Fibroblast of gingiva (primary cell): ENCODE measurements at regions not wholly inside any gene's neighbourhood (a gene's known extent, or its start where the extent isn't known, plus 50 kb on each side); places are given as distances from the start of the nearest gene placed in this dataset.
"Not testable (repeated sequence)": the region's sequence is repeated elsewhere in the genome, so short reads cannot be mapped to it uniquely, and the experiment has no call there.

Experiments
- DNase-seq: peaks from one replicate; pipeline ENCODE4 v3.0.0-alpha.2; 2011; ENCODE audit warnings: low read depth

DNA sequence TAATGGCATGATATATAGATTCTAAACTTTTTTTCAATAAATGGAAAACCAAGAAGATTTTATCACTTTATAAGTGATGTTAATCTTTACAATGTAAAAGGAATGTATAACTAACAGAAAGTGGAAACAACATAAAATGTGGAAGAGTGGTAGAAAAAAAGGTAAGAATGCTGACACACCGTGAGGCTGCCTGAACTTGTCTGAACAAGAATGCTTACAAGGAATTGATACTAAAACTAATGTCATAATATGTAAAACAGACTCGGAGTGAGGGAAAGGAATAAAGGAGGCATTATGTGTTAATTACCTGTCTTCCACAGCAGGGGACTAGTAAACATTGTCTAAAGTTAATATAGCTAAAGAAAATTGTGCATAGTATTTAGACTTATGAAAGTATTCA, 958.8 kb upstream of the TMEFF2 start:
- no peak for DNase-seq

DNA sequence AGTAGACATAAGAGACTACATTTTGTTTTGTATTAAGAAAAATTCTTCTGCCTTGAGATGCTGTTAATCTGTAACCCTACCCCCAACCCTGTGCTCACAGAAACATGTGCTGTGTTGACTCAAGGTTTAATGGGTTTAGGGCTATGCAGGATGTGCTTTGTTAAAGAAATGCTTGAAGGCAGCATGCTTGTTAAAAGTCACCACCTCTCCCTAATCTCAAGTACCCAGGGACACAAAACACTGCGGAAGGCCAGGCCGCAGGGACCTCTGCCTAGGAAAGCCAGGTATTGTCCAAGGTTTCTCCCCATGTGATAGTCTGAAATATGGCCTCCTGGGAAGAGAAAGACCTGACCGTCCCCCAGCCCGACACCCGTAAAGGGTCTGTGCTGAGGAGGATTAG, 947.7 kb upstream of the TMEFF2 start:
- DNase-seq = not testable (repeated sequence)

DNA sequence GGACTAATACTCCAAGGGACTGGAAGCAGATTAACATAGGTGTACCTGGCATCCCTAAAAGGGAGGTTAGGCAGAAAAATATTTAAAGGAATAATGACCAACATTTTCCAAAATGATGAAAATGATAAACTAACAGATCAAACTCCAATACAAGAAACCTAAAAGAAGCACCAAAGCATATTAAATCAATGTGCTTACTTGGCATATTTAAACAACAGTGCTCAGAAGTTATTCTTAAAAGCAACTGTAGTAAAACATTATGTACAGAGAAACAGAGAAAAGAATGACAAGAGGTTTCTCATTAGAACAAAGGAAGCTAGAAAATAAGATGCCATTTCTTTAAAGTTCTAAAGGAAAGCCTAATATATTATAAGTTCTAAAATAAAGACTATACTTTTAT, 947.3 kb upstream of the TMEFF2 start:
- DNase-seq = no peak

DNA sequence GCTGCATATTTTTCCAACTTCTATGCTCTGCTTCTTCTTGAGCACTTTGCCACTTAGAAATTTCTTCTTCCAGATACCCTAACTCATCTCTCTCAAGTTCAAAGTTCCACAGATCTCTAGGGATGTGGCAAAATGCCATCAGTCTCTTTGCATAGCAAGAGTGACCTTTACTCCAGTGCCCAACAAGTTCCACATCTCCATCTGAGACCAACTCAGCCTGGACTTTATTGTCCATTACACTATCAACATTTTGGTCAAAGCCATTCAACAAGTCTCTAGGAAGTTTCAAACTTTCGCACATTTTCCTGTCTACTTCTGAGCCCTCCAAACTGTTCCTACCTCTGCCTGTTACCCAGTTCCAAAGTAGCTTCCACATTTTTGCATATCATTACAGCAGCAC, 946.2 kb upstream of the TMEFF2 start:
- not testable (repeated sequence) for DNase-seq

DNA sequence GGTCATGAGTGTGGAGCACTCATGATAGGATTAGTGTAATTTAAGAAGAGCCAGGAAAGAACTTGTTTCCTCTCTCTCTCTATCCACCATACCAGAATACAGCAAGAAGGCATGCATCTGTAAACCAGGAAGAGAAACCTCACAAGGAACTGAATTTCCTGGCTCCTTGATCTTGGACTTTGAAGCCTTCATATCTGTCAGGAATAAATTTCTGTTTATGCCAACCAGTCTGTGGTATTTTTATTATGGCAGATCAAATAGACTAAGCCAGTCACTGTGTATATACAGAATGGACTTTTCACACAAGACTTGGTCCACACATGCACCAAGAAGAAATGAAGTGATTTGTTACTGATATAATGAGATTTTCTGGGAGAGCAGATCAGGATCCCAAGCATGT, 930.1 kb upstream of the TMEFF2 start:
- no peak for DNase-seq

DNA sequence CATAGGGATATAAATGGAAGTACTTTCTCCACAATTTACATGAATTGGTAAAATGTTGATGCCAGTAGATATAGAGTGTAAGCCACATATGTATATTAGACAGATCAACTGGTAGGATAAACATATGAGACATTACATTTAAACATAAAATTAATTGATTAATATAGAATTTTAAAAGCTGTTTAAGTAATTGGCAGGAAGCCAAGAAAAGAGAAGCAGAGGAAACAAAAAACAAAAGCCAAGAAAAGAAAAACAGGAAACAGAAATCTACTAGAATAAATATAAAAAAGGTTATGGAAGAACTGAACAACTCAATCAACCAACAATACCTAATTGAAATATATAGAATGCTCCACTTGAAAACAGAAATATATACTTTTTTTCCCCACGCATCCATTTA, 920.1 kb upstream of the TMEFF2 start:
- no peak for DNase-seq

DNA sequence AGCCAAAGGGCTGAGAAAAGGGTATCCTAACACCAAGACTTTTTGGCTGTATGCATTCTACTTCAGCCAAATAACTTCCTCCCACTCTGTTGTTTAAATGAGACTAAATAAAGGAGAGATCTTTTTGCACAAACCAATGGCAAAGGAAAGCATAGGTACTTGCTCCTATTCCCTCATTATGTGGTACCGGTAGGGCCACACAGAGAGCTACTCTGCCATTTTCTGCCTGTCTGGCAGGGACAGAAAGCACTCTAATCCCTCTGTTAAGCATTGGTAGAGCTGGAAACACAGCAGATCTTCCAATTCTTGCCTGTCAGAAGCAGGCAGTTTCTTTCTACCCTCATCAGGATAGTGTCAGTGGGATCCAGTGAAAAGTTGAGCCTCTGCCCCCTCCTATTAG, 918.3 kb upstream of the TMEFF2 start:
- no peak for DNase-seq

DNA sequence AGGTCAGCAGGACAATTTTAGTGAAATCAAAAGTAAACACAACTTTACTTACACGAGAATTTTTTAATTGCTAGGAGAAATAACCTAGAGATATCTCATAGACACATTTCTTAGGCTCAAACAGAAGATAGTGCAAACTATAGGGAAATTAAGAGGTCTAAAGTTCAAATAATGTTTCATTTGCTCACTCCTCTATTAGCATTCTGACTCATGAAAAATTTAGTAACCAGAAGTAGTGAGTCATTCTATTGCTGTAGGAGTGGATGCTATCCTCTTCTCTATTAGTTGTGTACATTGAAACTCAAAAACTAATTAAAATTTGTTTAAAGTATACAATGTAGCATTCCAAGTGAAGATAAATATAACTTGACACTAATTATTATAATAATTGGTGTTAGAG, 908.3 kb upstream of the TMEFF2 start:
- DNase-seq = no peak

DNA sequence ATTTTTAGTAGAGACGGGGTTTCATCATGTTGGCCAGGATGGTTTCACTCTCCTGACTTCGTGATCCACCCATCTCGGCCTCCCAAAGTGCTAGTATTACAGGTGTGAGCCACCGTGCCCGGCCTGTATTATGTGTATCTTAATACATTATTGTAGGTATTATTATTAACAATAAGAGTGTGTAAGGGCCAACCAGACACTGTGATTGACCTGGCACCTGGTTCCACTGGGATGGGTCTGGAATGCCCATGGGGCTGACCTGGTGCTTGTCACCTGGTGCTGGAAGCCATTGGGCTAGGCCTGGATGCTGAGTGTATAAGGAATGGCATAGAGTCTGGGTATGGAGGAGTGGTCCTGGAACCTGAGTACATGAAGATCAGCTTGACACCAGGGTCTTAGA, 906.9 kb upstream of the TMEFF2 start:
- no peak for DNase-seq

DNA sequence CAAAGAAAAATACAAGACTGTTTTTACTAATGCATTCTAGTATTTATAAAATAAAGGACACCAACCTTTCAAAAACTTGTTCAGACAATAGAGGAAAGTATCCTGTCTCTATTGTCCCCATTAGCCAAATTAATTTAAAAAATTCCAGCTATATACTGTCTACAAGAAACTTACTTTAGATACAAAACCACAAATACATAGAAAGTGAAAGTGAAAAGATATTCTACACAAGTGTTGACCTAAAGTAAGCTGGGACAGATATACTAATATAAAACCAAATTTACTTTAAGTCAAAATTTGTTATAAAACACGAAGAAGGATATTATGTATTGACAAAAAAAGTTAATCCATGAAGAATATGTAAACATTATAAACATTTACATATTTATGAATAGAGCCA, 893.3 kb upstream of the TMEFF2 start:
- DNase-seq = no peak

DNA sequence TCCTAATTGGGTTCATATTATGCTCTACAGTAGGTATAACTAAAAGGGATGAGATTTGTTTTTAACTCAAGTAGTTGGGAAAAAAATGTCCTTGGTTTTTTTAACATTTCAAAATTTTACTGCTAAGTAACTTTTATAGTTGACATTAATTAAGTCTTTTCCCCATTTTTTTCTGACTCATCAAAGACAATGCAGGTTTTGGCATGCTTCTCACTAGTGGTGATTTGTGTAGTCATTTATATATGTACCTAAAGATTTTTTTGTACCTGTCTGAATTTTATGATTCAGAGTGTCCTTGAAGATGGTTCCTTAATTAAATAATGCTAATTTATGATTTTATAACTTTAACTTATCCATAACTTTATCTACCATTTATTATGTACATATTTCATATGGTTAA, 882.3 kb upstream of the TMEFF2 start:
- no peak for DNase-seq

DNA sequence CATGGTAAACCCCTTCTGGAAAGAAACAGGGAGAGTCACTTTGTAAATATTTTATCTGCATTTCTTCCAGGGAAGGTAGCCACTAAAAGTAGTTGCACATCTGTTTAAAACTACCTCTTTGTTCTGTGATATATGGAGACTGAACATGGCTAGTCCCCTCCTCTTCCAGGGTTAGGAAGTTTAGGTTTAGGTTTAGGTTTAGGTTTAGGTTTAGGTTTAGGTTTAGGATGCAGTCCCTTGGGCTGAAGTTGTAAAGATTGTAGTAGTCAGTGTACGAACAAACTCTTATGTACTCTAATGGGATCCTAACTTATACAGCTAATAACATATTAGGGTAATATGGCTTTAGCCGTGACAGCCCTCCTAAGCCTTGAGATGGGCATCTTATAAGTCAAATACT, 880.2 kb upstream of the TMEFF2 start:
- no peak for DNase-seq

DNA sequence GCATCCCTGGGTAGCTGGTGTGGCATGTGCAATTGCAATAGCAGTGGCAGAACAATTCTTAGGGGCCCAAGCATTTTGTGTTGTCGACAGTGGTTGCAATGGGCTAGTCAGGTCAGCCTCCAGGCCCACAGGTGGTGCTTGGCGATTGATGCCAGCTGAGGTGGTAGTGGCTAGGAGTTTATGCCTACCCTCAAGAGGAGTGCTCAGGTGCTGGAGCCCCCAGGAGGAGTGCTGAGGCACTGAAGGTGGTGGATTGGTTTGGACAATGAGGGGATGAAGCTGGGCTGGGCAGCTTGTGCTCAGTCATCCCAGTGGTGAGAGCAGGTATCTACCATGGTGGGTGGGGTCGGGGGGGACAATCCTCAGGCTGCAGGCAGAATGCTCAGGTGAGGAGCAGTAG, 877.9 kb upstream of the TMEFF2 start:
- DNase-seq = no peak

DNA sequence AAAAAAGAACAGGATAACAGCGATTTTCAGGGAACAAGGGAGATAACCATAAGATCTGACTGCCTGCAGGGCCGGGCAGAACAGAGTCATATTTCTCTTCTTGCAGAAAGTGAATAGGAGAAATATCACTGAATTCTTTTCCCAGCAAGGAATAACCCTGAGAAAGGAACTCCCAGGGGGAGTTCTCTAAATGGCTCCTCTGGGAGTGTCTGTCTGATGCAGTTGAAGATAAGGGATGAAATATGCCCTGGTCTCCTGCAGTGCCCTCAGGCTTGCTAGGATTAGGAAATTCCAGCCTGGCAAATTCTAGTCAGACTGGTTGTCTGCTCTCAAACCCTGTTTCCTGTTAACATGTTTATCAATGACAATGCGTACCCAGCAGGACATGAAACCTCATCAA, 830.8 kb upstream of the TMEFF2 start:
- not testable (repeated sequence) for DNase-seq

DNA sequence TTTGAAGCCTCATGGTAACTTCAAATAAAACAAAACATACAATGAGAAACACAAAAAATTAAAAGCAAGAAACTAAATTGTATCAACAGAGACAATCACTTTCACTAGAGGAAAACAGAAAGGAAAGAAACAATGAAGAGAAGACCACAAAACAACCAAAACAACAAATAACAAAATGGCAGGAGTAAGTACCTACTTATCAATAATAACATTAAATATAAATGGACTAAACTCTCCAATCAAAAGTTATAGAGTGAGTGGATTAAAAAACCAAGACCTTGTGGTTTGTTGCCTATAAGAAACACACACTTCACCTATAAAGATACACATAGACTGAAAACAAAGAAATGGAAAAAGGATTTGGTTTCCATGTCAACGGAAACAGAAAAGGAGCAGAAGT, 830.1 kb upstream of the TMEFF2 start:
- no peak for DNase-seq

DNA sequence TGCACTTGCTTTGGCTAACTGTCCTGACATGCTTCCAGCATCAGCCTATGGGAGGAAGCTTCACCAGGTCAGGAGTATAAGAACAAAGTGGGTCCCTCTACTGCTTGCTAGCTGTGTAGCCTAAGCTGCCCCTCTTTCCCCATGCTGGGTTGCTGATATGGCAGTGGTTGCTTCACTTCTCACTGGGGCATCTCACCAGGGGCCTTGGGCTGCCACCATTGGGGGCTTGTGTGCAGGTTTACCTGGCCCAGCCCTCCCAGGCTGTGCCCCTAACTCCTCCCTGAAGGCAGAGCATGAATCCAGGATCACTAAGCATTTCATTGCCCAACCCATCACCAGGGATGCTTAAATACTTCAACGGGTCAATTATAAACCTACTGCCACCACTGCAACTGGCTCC, 817.1 kb upstream of the TMEFF2 start:
- no peak for DNase-seq

DNA sequence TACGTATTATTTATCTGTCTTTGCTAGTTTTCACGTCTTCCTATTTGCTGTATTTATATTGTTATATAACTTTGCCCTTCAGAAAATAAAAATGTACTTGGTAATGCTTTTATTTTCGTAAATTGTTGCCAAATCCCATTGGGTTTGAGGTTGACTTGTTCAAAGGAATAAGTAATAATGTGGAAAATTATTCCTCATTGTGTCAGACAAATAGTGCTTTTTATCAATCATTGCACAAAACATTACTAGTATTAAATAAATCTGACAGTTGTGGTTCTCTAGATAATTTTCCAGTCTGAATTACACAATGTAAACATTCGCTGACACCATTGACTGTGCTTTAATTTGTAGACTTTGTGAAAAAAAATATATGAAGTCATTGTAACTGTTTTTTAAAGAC, 798.3 kb upstream of the TMEFF2 start:
- no peak for DNase-seq

DNA sequence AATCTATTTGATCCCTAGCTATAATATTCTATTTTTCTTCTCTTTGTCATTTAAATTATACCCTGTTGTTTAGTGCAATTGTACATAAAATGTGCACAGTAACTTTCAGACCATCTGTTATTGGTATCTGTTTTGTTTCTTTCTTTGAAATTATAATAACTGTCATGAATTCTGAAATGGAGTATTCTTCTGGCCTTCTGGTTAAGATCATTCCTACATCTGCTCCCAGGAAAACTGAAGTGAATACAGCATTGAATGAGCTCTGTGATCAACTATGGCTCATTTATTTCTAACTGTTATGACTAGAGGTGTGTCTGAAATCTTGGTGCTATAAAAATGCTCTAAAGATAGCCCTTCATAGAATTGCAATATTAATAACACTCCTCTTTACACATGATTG, 788.4 kb upstream of the TMEFF2 start:
- no peak for DNase-seq

DNA sequence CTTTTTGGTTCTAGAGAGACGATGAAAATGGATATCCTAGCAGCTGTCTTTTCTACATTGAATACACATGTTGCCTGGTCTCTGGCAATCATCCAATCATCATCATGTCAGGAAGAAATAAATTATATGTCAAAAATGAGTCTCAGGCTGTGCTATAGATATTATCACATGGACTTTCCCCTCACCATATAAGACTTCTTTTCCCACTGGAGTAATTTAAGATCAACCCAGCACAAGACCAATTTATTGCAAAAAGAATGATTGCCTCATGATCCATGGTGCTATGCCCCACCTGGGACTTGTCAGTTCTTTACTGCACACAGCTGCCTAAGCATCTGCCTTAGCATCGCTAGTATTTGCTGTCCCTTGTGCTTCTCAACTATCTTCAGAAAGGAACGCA, 783.7 kb upstream of the TMEFF2 start:
- no peak for DNase-seq

DNA sequence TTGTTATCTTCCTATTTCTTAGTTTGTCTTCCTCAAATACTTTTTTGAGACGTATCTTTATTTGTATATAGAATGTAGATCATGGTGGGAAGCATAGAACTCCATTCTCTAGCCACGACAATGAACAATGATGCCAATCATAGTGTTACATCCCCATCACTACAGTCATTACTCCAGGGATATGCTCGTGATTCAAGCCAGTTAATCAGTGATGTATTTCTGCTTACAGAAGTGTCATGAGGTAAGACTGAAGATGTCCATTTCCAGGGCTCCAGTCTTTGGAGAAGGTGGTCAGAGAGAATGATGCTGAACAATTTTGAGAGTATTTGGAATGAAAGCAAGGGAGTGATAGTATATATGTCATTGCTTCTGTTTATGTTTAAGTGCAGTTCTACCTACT, 777.2 kb upstream of the TMEFF2 start:
- DNase-seq = no peak

DNA sequence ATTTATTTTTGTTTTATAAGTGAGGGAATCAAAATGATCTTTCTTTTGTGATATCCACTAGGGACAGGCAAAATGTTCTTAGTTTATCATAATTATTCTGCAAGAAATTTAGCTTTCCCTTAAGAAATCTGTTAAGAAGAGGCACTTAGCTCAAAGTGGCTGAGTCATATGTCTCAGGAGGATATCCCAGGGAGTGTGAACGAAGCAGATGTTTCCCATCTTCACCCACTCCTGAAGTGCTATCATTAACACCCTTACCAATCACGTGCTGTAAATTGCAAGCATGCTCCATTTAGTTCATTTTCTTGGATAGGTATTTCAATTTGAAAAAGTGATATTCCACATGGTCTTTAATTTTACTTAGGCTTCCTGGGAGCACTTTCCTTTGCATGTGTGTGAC, 774.3 kb upstream of the TMEFF2 start:
- DNase-seq = no peak

DNA sequence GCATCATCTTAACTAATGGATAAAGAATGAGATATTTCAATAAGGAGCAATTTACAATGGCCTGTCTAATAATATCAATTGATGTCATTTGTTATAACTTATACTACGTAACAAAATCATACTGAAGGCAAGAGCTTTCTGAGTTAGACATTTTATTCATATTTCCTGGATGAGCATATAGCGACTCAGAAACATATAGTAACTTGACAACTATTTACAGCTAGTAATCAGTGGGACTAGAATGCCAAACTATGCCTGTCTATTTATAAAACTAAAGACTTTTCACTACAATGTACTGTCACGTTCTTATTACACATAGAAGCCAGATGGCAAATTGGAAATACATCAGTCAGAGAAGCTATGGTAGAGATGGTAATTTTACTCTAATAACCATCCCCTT, 766.2 kb upstream of the TMEFF2 start:
- no peak for DNase-seq

DNA sequence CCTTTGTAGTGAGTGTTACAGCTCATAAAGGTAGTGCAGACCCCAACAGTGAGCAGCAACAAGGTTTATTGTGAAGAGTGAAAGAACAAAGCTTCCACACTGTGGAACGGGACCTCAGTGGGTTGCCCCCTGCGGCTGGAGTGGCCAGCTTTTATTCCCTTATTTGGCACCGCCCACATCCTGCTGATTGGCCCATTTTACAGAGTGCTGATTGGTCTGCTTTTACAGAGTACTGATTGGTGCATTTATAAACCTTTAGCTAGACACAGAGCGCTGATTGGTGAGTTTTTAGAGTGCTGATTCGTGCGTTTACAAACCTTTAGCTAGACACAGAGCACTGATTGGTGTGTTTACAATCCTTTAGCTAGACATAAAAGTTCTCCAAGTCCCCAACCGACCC, 763.9 kb upstream of the TMEFF2 start:
- not testable (repeated sequence) for DNase-seq

DNA sequence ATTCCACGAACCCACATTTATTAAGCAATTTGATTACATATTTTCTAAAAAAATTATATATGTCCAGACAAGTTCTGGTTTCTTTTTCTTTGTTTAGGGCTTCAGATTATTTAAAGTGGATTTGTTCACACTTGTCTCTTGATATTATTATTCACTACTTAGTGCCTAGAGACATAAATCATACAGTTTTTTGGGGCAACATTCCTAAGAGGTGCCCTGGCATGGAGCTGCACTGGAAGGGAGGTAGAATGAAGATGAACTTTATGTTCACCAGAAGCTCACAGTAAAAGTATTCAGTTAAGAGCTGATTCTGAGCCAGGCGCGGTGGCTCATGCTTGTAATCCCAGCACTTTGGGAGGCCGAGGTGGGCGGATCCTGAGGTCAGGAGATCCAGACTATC, 762.7 kb upstream of the TMEFF2 start:
- no peak for DNase-seq

DNA sequence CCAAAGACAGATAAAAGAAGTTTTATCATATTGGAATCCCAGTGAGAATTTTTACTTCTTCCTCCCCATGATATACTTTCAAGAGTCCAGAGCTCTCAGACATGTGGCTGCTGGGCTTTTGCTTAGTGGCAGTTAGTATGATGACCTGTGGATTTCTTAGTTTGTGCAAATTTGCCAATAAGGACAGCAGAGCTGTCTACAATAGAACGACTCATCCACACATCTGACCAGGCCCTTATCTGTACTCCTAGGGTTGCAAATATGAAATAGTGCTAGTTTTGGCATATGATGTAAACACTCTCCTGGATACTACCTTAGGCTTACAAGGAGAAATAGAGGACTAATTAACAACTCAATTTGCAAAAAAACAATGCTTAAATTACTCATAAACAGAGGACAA, 758.4 kb upstream of the TMEFF2 start:
- no peak for DNase-seq

DNA sequence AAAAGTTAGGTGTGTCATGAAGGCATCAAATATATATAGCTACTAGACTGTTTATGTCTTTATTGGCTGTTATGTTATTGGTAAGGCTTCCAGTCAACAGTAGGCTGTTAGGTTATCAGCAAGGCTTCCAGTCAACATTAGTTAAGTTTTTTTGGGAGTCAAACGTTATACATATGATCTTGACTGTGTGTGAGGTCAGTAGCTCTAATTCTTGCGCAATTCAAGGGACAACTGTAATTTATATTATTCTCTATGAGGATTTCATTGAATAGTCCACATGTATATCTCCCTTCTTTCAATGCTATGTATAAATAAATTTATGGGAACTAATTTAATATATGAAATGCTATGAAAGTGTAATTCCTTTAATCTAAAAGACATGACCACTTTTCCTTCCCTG, 757.5 kb upstream of the TMEFF2 start:
- DNase-seq = no peak
